HG03460 (cell line): ENCODE measurements at regions not wholly inside any gene's neighbourhood (a gene's known extent, or its start where the extent isn't known, plus 50 kb on each side); places are given as distances from the start of the nearest gene placed in this dataset.

Experiments
- ATAC-seq: cut with Tn5 transposase; IDR thresholded peaks from one replicate; pipeline ENCODE4 v1.9.1; 2021; ENCODE audit not compliant: unreplicated experiment

GRCh38 chr10:128777342-128777741 is 651.1 kb upstream of the MKI67 start:
- ATAC-seq = no peak

- ATAC-seq = no peak
Measured at GRCh38 chr10:128779416-128779815, 653.2 kb upstream of the MKI67 start.

GRCh38 chr10:128780156-128780761 is 654.0 kb upstream of the MKI67 start:
- no peak for ATAC-seq

- no peak for ATAC-seq
Measured at GRCh38 chr10:128781637-128782036, 655.4 kb upstream of the MKI67 start.

- ATAC-seq = no peak
Measured at GRCh38 chr10:128784444-128784843, 658.2 kb upstream of the MKI67 start.

- no peak for ATAC-seq
Measured at GRCh38 chr10:128792426-128793140, 666.4 kb upstream of the MKI67 start.

DNA sequence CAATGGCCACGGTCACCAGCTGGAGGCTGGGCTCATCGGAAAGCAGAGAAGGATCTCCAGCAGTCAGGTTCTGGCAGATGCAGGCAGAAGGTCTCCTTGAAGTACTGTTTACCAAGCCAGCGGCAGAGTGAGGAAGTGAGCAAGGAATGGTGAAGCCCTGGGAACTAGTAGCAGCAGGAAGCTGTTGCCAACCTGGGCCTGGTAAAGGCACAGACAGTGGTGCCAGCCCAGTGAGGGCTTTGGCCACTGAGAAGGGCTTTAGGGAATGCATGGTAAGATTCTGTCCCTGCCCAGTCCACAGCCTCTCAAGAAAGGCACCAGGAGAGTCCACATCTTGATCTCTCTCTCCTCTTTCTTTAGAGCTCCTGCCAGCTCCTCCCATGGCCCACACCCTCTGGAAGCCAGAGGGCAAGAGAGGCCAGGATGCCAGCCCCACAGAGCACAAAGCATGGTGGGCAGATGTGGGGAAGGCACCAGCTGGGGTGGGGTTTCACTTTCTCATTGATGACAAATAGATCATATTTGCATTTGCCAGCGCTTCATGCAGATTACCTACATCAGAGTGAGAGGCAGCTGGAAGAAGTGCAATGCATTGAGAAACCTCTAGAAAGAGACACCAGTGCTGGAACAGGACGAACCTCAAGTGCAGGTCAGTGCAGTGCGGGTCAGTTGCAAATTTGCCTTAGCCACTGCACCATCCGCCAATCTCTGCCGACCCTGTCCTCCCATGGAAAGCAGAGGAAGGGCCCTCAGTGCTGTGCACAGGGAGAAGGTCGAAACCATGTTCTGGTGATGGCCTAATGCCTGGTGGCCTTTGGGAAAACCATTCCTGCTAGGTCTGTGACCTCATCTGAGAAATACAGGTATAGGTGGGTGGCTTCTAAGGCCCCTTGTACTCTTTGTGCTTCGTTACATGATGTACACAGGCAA is 667.8 kb upstream of the MKI67 start:
- no peak for ATAC-seq

DNA sequence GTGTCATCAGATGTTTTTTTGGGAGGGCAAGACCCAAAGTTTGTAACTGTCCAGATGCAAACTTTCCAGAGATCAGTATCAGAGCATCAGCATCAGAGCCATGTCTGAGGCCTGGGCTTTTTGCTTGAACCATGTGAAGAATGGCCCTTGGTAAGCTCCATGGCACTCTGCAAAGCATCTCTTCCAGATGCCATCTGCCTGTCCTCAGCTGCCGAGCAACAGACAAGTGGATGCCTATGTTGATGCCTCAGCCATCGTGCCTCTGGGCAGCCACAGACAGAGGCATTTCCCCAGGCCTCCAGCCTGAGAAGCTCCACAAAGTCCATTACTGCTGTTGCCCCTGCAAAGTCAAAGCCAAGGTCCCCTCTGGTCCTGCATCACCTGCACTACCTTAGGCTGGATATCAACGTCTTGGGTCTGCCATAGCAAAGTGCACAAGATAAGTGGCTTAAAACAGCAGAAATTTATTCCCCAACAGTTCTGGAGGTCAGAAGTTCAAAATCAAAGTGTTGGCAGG is 670.2 kb upstream of the MKI67 start:
- ATAC-seq = no peak

GRCh38 chr10:128802062-128802461 is 665.0 kb upstream of the MGMT start:
- no peak for ATAC-seq

DNA sequence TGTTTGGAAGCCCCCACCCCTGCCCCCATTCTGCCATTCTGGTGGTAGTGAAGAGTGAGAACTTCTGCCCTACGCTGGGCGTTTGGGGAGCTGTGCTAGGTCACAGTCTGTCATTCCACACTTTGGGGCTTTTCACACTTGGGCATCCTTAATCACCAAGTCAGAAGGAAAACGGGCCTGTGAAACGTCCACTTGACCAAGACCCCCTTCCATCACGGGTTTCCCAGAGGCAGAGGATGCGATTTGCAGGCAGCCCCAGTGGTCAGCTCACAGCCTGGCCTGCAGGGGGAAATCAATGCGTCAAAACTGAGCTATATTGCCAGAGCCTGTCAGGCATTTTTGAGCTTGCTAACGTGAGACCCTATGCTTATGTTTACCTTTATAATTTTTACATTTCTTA is 663.3 kb upstream of the MGMT start:
- ATAC-seq = no peak

DNA sequence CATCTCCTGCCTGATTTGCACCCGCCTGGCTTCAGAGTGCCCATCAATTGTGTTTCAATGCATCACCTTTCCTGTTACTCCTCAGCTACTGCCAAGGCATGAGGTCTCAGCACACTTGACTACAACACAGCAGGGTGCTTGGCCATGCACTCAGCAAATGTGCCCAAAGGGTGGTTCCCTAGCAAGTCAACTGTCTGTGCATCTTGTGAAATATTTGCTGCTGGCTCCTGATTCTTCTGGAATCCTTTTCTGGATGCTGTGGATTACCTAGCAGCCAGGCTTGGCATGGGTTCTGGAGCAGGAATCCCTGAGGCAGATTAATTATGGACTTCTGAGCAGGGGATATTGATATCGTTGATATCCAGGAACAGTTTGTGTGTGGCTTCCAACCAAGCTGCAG is 662.6 kb upstream of the MGMT start:
- no peak for ATAC-seq

DNA sequence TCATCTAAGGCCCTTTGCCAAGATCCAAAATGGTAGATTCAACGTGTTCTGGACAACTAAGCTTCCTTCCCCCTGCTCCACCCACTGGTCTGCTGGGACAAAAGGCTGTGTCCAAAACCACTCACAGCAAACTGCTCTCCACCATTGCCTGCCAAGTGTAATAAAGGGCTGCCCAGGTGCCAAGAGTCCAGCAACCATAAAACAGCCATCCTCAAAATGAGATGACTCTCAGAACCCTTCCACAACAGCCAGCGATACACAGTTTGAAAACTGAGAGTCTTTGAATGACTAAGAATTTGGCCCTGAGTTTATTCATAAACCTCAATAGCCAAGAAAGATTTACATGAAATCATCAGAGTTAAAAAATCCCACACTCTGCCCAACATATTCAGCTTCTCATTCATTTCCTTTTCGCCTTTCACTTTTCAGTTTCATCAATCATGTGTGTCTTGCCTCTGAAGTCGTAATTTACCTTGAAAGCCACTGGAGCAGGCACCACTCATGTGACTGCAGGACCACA is 658.1 kb upstream of the MGMT start:
- ATAC-seq = no peak

- no peak for ATAC-seq
Measured at GRCh38 chr10:128811511-128811910, 655.5 kb upstream of the MGMT start.

GRCh38 chr10:128812000-128812399 is 655.0 kb upstream of the MGMT start:
- ATAC-seq = no peak

DNA sequence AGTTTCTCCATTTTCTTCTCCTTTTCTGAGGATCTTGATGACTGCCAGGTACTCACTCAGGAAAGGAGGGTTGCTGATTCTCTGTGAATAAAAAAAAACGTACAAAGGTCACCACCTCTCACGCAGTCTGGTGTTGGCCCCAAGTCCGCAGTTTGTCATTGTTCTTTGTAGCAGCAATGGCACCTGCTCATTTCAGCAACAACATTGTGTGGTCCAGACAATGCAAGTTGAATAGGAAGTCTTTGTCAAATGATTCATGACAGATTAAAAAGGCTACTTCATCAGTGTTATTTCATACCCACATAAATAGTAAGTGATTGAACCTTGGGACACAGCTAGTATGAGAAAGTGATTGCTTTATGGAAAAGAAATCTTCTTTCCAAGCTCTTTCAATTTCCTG is 653.5 kb upstream of the MGMT start:
- no peak for ATAC-seq

DNA sequence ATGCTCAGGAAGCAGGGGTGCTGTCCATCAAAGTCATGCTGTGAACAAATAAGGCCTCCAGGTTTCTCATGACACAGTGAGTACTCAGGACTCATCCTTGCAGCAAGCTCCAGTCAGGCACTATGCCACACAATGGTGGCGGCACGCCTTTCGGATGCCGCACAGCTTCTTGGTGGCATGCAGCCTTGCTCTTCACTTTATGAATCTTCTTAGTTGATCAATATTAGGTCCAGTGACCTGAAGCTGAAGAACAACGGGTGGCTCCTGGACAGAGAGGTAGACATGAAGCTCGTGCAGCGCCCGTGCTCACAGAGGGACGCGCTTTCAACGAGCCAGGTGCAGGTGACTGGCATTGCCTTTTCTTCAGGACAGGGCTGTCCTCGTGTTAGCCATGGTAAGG is 653.0 kb upstream of the MGMT start:
- no peak for ATAC-seq

- ATAC-seq = no peak
Measured at GRCh38 chr10:128814782-128815181, 652.3 kb upstream of the MGMT start.

- no peak for ATAC-seq
Measured at GRCh38 chr10:128816726-128817125, 650.3 kb upstream of the MGMT start.

GRCh38 chr10:128817636-128818035 is 649.4 kb upstream of the MGMT start:
- no peak for ATAC-seq

GRCh38 chr10:128820663-128821062 is 646.4 kb upstream of the MGMT start:
- no peak for ATAC-seq

DNA sequence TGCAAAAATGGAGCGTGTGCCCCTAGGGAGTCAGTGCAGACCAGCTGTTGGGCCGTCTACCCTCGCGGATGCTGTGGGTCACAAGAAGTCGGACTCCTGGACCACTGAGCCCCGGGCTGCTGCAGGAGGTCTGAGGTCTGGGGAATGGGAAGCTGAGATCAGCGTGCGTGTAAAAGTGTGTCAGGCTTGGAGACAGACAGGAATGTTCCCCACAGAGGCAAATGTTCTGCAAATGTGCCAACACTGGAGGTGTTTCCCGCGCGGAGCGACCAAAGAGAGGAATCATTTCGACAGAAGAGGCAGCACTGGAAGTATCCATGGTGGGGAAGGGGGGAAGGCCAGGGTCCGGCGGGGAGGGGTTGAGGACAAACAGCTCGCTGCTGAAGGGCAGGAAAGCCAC is 643.8 kb upstream of the MGMT start:
- no peak for ATAC-seq
